Effector memory CD4-positive, alpha-beta T cell (primary cell): ENCODE measurements at regions not wholly inside any gene's neighbourhood (a gene's known extent, or its start where the extent isn't known, plus 50 kb on each side); places are given as distances from the start of the nearest gene placed in this dataset.

Experiments used
- DNase-seq, 3 donors: peaks; one replicate each; pipeline ENCODE4 v3.0.0-alpha.2; 2020
- H3K27ac ChIP-seq: 2 replicates; pipeline ENCODE4 v1.7.0; 2013; ENCODE audit warnings: mild to moderate bottlenecking, low read length, moderate library complexity; ENCODE audit not compliant: insufficient read depth, poor library complexity, severe bottlenecking
- H3K27me3 ChIP-seq: replicated peaks from 2 replicates; pipeline ENCODE4 v1.7.0; 2013; ENCODE audit warnings: mild to moderate bottlenecking, low read length; ENCODE audit not compliant: insufficient read depth, control insufficient read depth, poor library complexity, severe bottlenecking
- H3K36me3 ChIP-seq: 2 replicates; pipeline ENCODE4 v1.7.0; 2013; ENCODE audit warnings: mild to moderate bottlenecking, low read length, moderate library complexity; ENCODE audit not compliant: control insufficient read depth, insufficient read depth
- H3K4me1 ChIP-seq: 2 replicates; pipeline ENCODE4 v1.7.0; 2013; ENCODE audit warnings: low read length, mild to moderate bottlenecking; ENCODE audit not compliant: control insufficient read depth, insufficient read depth, poor library complexity, severe bottlenecking
- H3K4me3 ChIP-seq: 2 replicates; pipeline ENCODE4 v1.7.0; 2013; ENCODE audit warnings: low read length, low read depth, mild to moderate bottlenecking; ENCODE audit not compliant: insufficient read depth, poor library complexity, severe bottlenecking
- H3K9me3 ChIP-seq: 2 replicates; pipeline ENCODE4 v1.7.0; 2013; ENCODE audit warnings: mild to moderate bottlenecking, low read length, moderate library complexity; ENCODE audit not compliant: control insufficient read depth

DNA sequence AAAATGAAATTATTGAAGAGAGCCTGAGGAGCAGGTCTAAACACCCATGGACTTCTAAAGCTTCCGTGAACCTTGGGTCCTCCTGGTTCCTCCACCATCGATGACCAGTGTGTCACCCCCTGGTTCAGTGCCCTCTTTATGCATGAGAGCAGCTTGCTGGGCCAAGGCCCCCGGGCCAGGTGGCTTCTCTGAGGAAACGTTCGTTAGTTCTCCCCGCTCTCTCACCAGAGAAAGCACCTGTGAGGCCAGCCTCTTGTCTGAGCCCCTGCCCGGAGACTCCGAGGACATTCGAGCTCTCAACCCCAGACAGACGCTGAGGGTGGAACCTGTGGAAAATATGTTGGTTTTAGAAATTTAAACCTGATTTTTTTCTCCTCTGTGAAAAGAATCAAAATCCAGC is 92.4 kb downstream of the GLI2 start:
- Histone ChIP-seq H3K4me1 (no peaks in the 10 kb centered on the region), H3K4me3 (no peak overlapping the region), H3K27me3 (no peaks in the 10 kb centered on the region)

DNA sequence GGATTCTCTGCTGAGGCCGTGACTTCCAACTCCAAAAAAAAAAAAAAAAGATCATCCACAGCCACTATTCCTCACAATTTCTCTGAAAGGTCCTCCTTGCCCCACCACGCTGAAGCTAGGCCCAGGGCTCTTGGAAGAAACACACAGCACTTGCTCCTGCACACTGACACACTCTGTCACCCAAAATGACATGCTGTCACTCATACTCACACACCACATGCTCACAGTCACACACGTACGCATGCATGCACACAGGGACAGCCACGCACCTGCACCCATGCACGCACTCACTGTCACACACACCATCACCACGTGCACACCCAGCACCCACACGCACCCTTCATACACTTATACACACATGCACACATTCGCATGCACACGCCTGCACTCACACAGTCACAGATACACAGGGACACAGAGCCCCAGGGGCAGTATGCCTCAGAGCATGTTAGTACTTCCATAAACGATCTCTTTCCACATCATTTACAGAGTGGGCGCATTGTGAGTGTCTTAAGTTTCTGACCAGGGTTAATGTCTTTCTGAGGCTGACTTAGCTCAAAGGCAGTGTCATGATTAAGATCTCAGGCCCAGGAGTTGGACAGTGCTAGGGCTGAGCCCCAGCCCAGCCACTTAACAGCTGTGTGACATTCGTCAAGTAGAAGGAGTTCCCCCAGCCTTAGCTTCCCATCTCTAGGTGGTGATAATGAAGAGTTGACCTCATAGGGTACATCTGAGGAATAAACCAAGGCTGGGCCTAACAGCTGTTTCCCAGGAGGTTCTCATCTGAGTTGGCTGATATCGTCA is 93.4 kb downstream of the GLI2 start:
- Histone ChIP-seq H3K4me3 (no peak overlapping the region), H3K36me3 (no peaks in the 10 kb centered on the region), H3K27me3 (no peaks in the 10 kb centered on the region), H3K4me1 (no peaks in the 10 kb centered on the region), H3K27ac (no peak overlapping the region), H3K9me3 (no peaks in the 10 kb centered on the region)
- no peak for DNase-seq

More for the DNA sequence above, 92.4 kb downstream of the GLI2 start:
- H3K36me3 ChIP-seq: no peaks in the 10 kb centered on the region
- H3K27ac ChIP-seq: no peak overlapping the region
- H3K9me3 ChIP-seq: no peaks in the 10 kb centered on the region
- no peak for DNase-seq

DNA sequence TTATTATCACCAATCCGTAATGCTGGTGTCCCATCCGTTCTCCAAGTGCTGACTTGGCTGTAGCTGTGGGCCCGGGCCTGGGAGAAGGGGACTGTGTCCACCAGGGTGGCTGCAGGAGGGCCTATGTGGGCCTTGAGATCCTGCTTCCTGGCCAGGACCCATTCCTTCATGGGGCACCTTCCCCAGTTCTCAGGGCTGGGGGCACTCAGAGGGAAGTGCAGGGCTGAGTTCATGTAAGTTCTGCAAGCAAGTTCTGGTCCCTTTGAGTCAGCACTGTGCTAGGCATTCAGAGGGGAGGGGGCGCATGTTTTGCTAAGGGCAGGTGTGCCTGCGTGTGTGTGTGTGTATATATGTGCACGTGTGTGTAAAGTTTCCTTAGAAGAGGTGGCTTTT is 94.0 kb downstream of the GLI2 start:
- H3K4me1 ChIP-seq: no peaks in the 10 kb centered on the region

DNA sequence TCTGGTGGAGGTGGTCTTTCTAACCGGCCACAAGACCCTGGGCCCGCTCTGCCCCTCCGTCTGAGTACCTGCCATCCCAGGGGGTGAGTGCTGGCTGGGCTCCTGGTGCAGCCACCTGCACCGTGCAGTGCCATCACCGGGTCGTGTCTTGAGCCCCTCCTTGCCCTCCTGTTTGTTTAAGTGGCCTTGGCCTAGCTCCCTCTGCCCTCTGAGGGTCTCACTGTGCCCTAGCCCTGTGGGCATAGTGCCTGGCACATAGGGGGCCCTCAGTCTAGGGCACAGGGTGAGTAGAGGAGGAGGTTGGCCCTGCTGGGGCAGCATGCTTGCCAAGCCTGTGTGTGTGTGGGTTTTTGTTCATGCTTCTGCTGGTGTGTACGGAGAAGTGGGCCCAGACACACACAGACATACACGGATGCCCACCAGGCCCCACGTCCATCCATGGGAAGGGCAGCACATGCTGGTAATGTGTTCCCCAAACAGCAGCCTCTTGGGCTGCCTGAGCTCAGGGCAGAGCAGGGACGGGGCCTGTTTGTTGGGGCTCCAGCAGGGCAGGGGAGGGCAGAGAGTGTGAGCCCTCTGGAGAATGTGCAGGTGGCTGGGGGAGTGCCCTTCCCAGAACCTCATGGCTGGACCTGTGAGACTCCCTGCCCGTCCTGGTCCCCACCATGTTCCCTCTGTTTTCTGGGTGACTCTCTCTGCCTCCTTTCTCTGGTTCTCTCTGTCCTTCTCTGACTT is 94.6 kb downstream of the GLI2 start:
- Histone ChIP-seq H3K9me3 (no peaks in the 10 kb centered on the region), H3K4me1 (no peaks in the 10 kb centered on the region), H3K27ac (no peak overlapping the region), H3K27me3 (no peaks in the 10 kb centered on the region), H3K36me3 (no peaks in the 10 kb centered on the region), H3K4me3 (no peak overlapping the region)
- DNase-seq: no peak

More for the DNA sequence above, 94.0 kb downstream of the GLI2 start:
- H3K9me3 ChIP-seq: no peaks in the 10 kb centered on the region
- H3K36me3 ChIP-seq: no peaks in the 10 kb centered on the region
- DNase-seq: no peak
- no peak overlapping the region for H3K27ac ChIP-seq
- no peaks in the 10 kb centered on the region for H3K27me3 ChIP-seq
- no peak overlapping the region for H3K4me3 ChIP-seq

DNA sequence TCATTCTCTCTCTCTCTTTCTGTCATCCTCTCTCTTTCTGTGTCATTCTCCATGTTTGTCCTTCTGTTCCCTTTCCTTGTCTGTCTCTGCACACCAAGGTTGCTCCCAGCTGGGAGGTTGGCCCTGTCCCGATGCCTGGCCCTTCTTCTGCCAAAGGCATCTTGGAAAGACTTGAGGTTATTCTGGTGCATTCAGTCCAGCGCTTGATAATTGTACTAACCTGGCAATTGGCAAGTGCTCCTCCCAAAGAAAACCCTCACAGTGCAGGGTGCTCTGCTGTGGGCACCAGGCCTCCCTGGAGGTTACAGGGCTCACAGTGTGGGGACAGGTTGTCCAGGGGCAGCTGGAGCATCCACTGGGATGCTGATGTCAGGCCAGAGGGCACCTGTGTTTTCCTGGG is 95.4 kb downstream of the GLI2 start:
- H3K9me3 ChIP-seq: no peaks in the 10 kb centered on the region

DNA sequence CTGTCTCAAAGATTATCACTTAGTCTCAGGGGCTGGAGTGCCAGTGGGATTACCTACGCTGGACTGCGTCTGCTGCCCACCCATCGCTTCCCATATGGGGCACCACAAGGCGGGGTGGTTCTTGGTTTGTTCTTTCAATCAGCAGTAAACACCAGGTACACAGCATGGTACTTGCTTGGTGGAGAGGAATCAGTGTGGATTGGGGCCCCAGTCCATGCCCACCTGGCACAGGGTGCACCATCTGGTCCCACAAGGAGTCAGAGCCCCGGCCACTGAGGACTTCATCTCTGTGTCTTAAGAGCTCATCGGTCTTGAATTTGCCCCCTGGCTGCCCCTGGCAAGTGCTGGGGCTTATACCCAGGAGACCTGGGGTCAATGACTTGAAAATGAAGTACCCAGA is 96.2 kb downstream of the GLI2 start:
- Histone ChIP-seq H3K4me1 (no peaks in the 10 kb centered on the region), H3K9me3 (no peaks in the 10 kb centered on the region), H3K27ac (no peak overlapping the region), H3K27me3 (no peaks in the 10 kb centered on the region), H3K36me3 (no peaks in the 10 kb centered on the region), H3K4me3 (no peak overlapping the region)
- no peak for DNase-seq

More for the DNA sequence above, 95.4 kb downstream of the GLI2 start:
- no peaks in the 10 kb centered on the region for H3K36me3 ChIP-seq
- no peak overlapping the region for H3K4me3 ChIP-seq
- H3K27me3 ChIP-seq: no peaks in the 10 kb centered on the region
- H3K4me1 ChIP-seq: no peaks in the 10 kb centered on the region
- DNase-seq: no peak
- H3K27ac ChIP-seq: no peak overlapping the region

DNA sequence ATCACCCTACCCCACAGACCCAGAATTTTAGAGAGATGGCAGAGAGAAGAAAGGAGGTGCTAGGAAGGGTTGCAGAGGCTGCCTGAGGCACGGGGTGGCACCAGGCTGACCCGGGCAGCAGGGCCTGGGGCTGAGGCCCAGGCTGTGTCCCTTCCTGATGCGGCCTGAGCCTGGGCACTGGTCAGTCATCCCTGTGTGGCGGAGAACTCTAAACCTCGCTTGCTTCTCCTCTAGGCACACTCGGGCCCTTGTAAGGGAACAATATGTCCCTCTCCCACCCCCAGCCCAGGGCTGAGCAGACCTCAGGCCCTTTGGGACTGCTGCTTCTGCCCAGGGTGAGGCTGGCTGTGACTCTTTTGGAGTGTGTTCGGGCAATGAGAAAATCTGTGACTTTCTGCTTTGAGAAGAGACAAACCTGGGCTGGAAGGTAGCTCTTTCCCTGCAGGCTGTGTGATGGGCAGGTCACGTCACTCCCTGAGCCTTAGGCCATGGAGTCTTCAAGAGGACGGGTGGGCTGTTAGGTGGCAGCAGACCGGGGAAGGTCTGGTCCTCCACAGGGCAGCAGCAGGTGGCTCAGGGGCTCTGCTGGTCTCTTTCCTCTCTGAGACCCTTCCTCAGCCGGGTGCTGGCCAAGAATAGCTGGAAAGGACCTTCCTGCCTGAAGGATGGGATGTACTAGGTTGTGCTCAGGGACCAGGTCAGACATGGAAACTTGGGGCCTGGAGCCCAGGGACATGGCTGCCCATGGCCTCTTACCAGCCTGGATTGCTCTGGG is 96.8 kb downstream of the GLI2 start:
- Histone ChIP-seq H3K4me3 (no peak overlapping the region), H3K27ac (no peak overlapping the region), H3K27me3 (no peaks in the 10 kb centered on the region), H3K36me3 (no peaks in the 10 kb centered on the region), H3K4me1 (no peaks in the 10 kb centered on the region), H3K9me3 (no peaks in the 10 kb centered on the region)
- no peak for DNase-seq

DNA sequence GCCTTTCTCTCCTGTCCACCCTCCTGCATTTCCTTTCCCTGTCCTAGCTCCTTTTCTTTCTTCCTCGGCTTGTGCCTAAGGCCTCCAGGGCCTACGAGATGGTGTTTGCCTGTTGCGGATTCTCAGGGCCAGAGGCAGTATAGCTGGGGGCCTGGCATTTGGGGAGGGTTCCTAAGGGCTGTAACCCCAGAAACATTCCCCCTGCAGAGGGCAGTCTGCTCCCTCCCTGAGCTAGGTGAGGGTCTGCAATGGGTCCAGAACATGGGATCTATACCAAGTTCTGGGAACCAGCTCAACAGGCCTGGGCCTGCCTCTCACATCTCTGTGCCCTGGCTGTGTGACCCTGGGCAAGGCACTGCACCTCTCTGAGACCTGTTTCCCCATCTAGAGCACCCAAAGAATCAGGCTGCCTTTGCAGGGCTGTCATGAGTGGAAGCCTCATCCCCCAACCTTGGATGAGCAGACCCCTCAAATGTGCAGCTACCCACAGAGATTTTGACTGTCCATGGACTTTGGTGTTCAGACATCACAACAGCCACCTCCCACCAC is 97.5 kb downstream of the GLI2 start:
- no peak for DNase-seq
- Histone ChIP-seq H3K4me3 (no peak overlapping the region), H3K4me1 (no peaks in the 10 kb centered on the region), H3K36me3 (no peaks in the 10 kb centered on the region), H3K27me3 (no peaks in the 10 kb centered on the region), H3K27ac (no peak overlapping the region), H3K9me3 (no peaks in the 10 kb centered on the region)

DNA sequence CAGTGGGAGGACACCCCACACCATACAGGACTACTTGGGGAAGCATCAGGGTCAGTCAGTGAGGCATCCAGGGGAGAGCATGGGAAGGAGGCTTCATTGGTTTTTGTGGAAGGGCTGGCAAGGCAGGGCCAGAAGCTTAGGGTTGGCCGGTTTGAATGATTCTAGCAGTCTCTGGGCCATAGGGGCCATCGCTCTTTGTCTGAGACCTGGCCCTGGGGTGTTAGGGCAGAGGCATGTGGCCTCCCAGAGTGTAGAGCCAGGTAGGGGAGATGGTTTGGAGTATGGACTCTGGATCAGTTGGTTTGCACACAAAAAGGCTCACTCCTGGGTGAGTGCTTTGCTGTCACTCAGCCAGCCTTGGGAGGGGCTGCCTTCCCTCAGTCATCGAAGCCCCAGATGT is 98.5 kb downstream of the GLI2 start:
- no peaks in the 10 kb centered on the region for H3K27me3 ChIP-seq
- no peak overlapping the region for H3K4me3 ChIP-seq
- no peaks in the 10 kb centered on the region for H3K36me3 ChIP-seq
- H3K4me1 ChIP-seq: no peaks in the 10 kb centered on the region
- no peak for DNase-seq
- H3K9me3 ChIP-seq: no peaks in the 10 kb centered on the region
- H3K27ac ChIP-seq: no peak overlapping the region
